ENCODE measurements at regions not wholly inside any gene's neighbourhood (a gene's known extent, or its start where the extent isn't known, plus 50 kb on each side); places are given as distances from the start of the nearest gene placed in this dataset.

GRCh38 chr13:30535046-30535445 lies 69.3 kb upstream of the HMGB1 start:
- TF ChIP-seq CTCF (IDR thresholded peaks at IDR 0.05; ENCODE audit: extremely low read depth in 1 of 2, insufficient read depth in 1 of 2, low read depth in 1 of 2, low read length in 2 of 2) (no peak), POLR2A (IDR thresholded peaks at IDR 0.05; ENCODE audit: low read depth, low read length) (no peak), POLR2AphosphoS5 (IDR thresholded peaks at IDR 0.05; ENCODE audit: insufficient read depth, low read depth, low read length) (no peak), JUN (IDR thresholded peaks at IDR 0.05; ENCODE audit: borderline replicate concordance, insufficient read depth, insufficient read length, low read depth) (no peak), EZH2 (IDR thresholded peaks at IDR 0.05; ENCODE audit: borderline replicate concordance, low read depth, low read length, severe bottlenecking) (no peak)
